WTC11 (cell line): ENCODE measurements at regions not wholly inside any gene's neighbourhood (a gene's known extent, or its start where the extent isn't known, plus 50 kb on each side); places are given as distances from the start of the nearest gene placed in this dataset.

Experiments
- ATAC-seq: fragments of 200-7000 bp; cut with Tn5 transposase; 2 replicates; pipeline ENCODE4 v1.10.0; 2021; ENCODE audit warnings: mild to moderate bottlenecking, moderate library complexity
- CTCF ChIA-PET: fragments of 300-600 bp; sonication (Branson Sonifier 250); formaldehyde crosslinking; loops from one replicate; lab custom pipeline; 2021; ENCODE audit warnings: antibody characterized with exemption; lab: Charles Lee
- POLR2A ChIA-PET: fragments of 350-600 bp; sonication (Branson Sonifier 250); formaldehyde crosslinking; loops from one replicate; lab custom pipeline; 2021; ENCODE audit warnings: antibody characterized with exemption; lab: Charles Lee
- DNase-seq: peaks from one replicate; pipeline ENCODE4 v3.0.0; 2021; ENCODE audit warnings: low spot score
- H3K27ac Mint-ChIP-seq: 2 replicates; pipeline ENCODE4 v1.8.0; 2021; ENCODE audit warnings: mixed read lengths
- H3K27me3 Mint-ChIP-seq: 2 replicates; pipeline ENCODE4 v1.8.0; 2021; ENCODE audit warnings: low read depth, mild to moderate bottlenecking, moderate library complexity, mixed read lengths
- H3K36me3 Mint-ChIP-seq: 2 replicates; pipeline ENCODE4 v1.8.0; 2021; ENCODE audit warnings: mixed read lengths
- H3K4me1 Mint-ChIP-seq: 2 replicates; pipeline ENCODE4 v1.8.0; 2022; ENCODE audit warnings: mixed read lengths
- H3K4me3 Mint-ChIP-seq: 2 replicates; pipeline ENCODE4 v1.8.0; 2021; ENCODE audit warnings: mild to moderate bottlenecking, moderate library complexity, mixed read lengths
- H3K9me3 Mint-ChIP-seq: 2 replicates; pipeline ENCODE4 v1.8.0; 2021; ENCODE audit warnings: mixed read lengths
- ATF1 ChIP-seq: sonication (generic); formaldehyde crosslinking; IDR thresholded peaks from 2 replicates; pipeline ENCODE4 v1.8.1; 2023; ENCODE audit warnings: mild to moderate bottlenecking, moderate library complexity, missing genetic modification reagents
- ATF2 ChIP-seq: sonication (generic); formaldehyde crosslinking; IDR thresholded peaks from 2 replicates; pipeline ENCODE4 v1.8.1; 2022; ENCODE audit warnings: low read depth, missing genetic modification reagents, borderline replicate concordance
- CREB1 ChIP-seq: sonication (generic); formaldehyde crosslinking; IDR thresholded peaks from 2 replicates; pipeline ENCODE4 v1.8.0; 2023; ENCODE audit warnings: mild to moderate bottlenecking, missing genetic modification reagents
- ELF4 ChIP-seq: sonication (generic); formaldehyde crosslinking; IDR thresholded peaks from 2 replicates; pipeline ENCODE4 v1.8.1; 2022; ENCODE audit warnings: low read depth, mild to moderate bottlenecking, moderate library complexity, missing genetic modification reagents
- FOXK1 ChIP-seq: sonication (generic); formaldehyde crosslinking; IDR thresholded peaks from 2 replicates; pipeline ENCODE4 v1.8.0; 2022; ENCODE audit warnings: mild to moderate bottlenecking, moderate library complexity, missing genetic modification reagents
- GABPB1 ChIP-seq: sonication (generic); formaldehyde crosslinking; IDR thresholded peaks from 2 replicates; pipeline ENCODE4 v1.8.1; 2023; ENCODE audit warnings: mild to moderate bottlenecking, missing genetic modification reagents
- GTF2I ChIP-seq: fragments of 250-450 bp; sonication (Bioruptor Pico); conservative IDR thresholded peaks from 2 replicates; pipeline ENCODE4 v1.4.0; 2021; ENCODE audit warnings: mild to moderate bottlenecking
- JAZF1 ChIP-seq: fragments of 250-450 bp; sonication (Bioruptor Pico); IDR thresholded peaks from 2 replicates; pipeline ENCODE4 v1.9.0; 2021; ENCODE audit warnings: moderate library complexity, mild to moderate bottlenecking, inconsistent platforms
- MYBL2 ChIP-seq: sonication (generic); formaldehyde crosslinking; IDR thresholded peaks from 2 replicates; pipeline ENCODE4 v1.8.1; 2023; ENCODE audit warnings: mild to moderate bottlenecking, moderate library complexity, missing genetic modification reagents
- NFATC4 ChIP-seq: fragments of 250-450 bp; sonication (Bioruptor Pico); IDR thresholded peaks from 2 replicates; pipeline ENCODE4 v1.9.0; 2021; ENCODE audit warnings: mild to moderate bottlenecking
- SP1 ChIP-seq: sonication (generic); formaldehyde crosslinking; conservative IDR thresholded peaks from 2 replicates; pipeline ENCODE4 v1.8.1; 2022; ENCODE audit warnings: missing genetic modification reagents
- USF2 ChIP-seq: sonication (generic); formaldehyde crosslinking; IDR thresholded peaks from 2 replicates; pipeline ENCODE4 v1.8.1; 2023; ENCODE audit warnings: mild to moderate bottlenecking, missing genetic modification reagents, moderate library complexity
- ZNF138 ChIP-seq: sonication (generic); formaldehyde crosslinking; conservative IDR thresholded peaks from 2 replicates; pipeline ENCODE4 v1.8.1; 2022; ENCODE audit warnings: mild to moderate bottlenecking, moderate library complexity, missing genetic modification reagents
- ZNF219 ChIP-seq: sonication (generic); formaldehyde crosslinking; IDR thresholded peaks from 2 replicates; pipeline ENCODE4 v1.8.0; 2023; ENCODE audit warnings: missing genetic modification reagents, mild to moderate bottlenecking, borderline replicate concordance
- ZNF232 ChIP-seq: sonication (generic); formaldehyde crosslinking; IDR thresholded peaks from 2 replicates; pipeline ENCODE4 v1.8.0; 2022; ENCODE audit warnings: mild to moderate bottlenecking, missing genetic modification reagents
- ZNF416 ChIP-seq: fragments of 250-450 bp; sonication (Bioruptor Pico); IDR thresholded peaks from 2 replicates; pipeline ENCODE4 v1.9.0; 2021; ENCODE audit warnings: mild to moderate bottlenecking, inconsistent platforms
- TF ChIP-seq, protein P1 (sequence below): sonication (generic); formaldehyde crosslinking; IDR thresholded peaks from 2 replicates; pipeline ENCODE4 v1.8.0; 2022; ENCODE audit warnings: mild to moderate bottlenecking, missing genetic modification reagents
- TF ChIP-seq, protein P2 (sequence below): fragments of 250-450 bp; sonication (Bioruptor Pico); IDR thresholded peaks from 2 replicates; pipeline ENCODE4 v1.9.0; 2021; ENCODE audit warnings: mild to moderate bottlenecking, borderline replicate concordance
- TF ChIP-seq, protein P3 (sequence below): sonication (generic); formaldehyde crosslinking; IDR thresholded peaks from 2 replicates; pipeline ENCODE4 v1.8.1; 2023; ENCODE audit warnings: mild to moderate bottlenecking, missing genetic modification reagents
- TF ChIP-seq, protein P4 (sequence below): sonication (generic); formaldehyde crosslinking; IDR thresholded peaks from 2 replicates; pipeline ENCODE4 v1.8.1; 2022; ENCODE audit warnings: low read depth, mild to moderate bottlenecking, moderate library complexity, missing genetic modification reagents, borderline replicate concordance
- TF ChIP-seq, protein P5 (sequence below): sonication (generic); formaldehyde crosslinking; conservative IDR thresholded peaks from 2 replicates; pipeline ENCODE4 v1.8.1; 2022; ENCODE audit warnings: mild to moderate bottlenecking, missing genetic modification reagents

DNA sequence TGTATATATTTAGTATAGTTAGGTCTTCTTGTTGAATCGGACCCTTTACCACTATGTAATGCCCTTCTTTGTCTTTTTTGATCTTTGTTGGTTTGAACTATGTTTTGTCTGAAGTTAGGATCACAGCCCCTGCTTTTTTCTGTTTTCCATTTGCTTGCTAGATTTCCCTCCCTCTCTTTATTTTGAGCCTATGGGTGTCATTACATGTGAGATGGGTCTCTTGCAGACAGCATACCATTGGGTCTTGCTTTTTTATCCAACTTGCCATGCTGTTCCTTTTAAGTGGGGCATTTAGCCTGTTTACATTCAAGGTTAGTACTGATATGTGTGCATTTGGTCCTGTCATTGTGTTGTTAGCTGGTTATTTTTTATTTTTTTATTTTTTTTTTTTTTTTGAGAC, 224.6 kb downstream of the INSC start:
- TF ChIP-seq GTF2I (no peak), FOXK1 (CRISPR knock-in tag) (no peak), ZNF219 (CRISPR knock-in tag) (no peak), SP1 (no peak), USF2 (no peak), GABPB1 (CRISPR knock-in tag) (no peak)
- TF ChIP-seq, protein P1, sequence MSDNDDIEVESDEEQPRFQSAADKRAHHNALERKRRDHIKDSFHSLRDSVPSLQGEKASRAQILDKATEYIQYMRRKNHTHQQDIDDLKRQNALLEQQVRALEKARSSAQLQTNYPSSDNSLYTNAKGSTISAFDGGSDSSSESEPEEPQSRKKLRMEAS (CRISPR knock-in tag): no peak
- Mint-ChIP-seq H3K4me3 (no peak overlapping the region), H3K36me3 (peaks cover 26% of the 10 kb centered on the region), H3K4me1 (peaks cover 30% of the 10 kb centered on the region), H3K9me3 (peaks cover 32% of the 10 kb centered on the region), H3K27ac (no peak overlapping the region), H3K27me3 (peaks cover 3% of the 10 kb centered on the region; the same call in 1 of the 2 replicates)
- no peak for DNase-seq
- ATAC-seq: no peak
- POLR2A ChIA-PET: no interaction called here
- CTCF ChIA-PET: no interaction called here

DNA sequence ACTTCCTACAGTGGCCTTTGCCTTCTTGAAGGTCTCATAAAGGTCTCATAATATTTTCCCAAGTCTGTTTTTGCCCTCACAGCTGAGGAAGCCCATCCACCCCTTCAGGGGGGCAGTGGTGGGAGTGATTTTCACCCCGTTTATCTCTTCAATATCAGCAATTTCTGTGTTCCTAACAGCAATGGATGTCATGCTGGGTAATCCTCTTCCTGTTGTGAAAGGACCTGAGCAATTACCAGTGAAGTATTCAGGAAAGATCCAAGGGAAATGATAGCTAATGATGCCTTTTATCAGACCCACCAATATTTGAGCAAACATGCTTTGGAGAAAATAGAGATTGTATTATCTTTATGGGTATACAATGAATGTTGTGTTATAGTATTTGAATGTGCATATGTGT, 226.9 kb downstream of the INSC start:
- H3K4me1 Mint-ChIP-seq: peaks cover 23% of the 10 kb centered on the region
- H3K9me3 Mint-ChIP-seq: peaks cover 32% of the 10 kb centered on the region
- peaks cover 3% of the 10 kb centered on the region; the same call in 1 of the 2 replicates for H3K27me3 Mint-ChIP-seq
- ATAC-seq (no peak), DNase-seq (no peak)
- ChIA-PET POLR2A (no interaction called here), CTCF (interaction anchor here (1.4 kb wide), 1 partner anchor 65 kb away, joined by 3 read pairs; no protein-coding TSS in a partner anchor)
- peaks cover 26% of the 10 kb centered on the region for H3K36me3 Mint-ChIP-seq
- no peak for TF ChIP-seq MYBL2 (CRISPR knock-in tag)
- TF ChIP-seq NFATC4 (CRISPR knock-in tag): no peak
- no peak for TF ChIP-seq ATF1 (CRISPR knock-in tag)
- TF ChIP-seq ZNF138 (CRISPR knock-in tag): no peak
- no peak for TF ChIP-seq ATF2 (CRISPR knock-in tag)
- TF ChIP-seq ZNF219 (CRISPR knock-in tag): no peak
- TF ChIP-seq, protein P2, sequence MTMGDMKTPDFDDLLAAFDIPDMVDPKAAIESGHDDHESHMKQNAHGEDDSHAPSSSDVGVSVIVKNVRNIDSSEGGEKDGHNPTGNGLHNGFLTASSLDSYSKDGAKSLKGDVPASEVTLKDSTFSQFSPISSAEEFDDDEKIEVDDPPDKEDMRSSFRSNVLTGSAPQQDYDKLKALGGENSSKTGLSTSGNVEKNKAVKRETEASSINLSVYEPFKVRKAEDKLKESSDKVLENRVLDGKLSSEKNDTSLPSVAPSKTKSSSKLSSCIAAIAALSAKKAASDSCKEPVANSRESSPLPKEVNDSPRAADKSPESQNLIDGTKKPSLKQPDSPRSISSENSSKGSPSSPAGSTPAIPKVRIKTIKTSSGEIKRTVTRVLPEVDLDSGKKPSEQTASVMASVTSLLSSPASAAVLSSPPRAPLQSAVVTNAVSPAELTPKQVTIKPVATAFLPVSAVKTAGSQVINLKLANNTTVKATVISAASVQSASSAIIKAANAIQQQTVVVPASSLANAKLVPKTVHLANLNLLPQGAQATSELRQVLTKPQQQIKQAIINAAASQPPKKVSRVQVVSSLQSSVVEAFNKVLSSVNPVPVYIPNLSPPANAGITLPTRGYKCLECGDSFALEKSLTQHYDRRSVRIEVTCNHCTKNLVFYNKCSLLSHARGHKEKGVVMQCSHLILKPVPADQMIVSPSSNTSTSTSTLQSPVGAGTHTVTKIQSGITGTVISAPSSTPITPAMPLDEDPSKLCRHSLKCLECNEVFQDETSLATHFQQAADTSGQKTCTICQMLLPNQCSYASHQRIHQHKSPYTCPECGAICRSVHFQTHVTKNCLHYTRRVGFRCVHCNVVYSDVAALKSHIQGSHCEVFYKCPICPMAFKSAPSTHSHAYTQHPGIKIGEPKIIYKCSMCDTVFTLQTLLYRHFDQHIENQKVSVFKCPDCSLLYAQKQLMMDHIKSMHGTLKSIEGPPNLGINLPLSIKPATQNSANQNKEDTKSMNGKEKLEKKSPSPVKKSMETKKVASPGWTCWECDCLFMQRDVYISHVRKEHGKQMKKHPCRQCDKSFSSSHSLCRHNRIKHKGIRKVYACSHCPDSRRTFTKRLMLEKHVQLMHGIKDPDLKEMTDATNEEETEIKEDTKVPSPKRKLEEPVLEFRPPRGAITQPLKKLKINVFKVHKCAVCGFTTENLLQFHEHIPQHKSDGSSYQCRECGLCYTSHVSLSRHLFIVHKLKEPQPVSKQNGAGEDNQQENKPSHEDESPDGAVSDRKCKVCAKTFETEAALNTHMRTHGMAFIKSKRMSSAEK (CRISPR knock-in tag): no peak
- H3K4me3 Mint-ChIP-seq: no peak overlapping the region
- H3K27ac Mint-ChIP-seq: no peak overlapping the region

- Mint-ChIP-seq H3K4me3 (no peak overlapping the region), H3K4me1 (peaks cover 19% of the 10 kb centered on the region), H3K36me3 (peaks cover 26% of the 10 kb centered on the region), H3K9me3 (peaks cover 32% of the 10 kb centered on the region), H3K27ac (no peak overlapping the region), H3K27me3 (peaks cover 3% of the 10 kb centered on the region; the same call in 1 of the 2 replicates)
- DNase-seq: no peak
- ChIA-PET CTCF (interaction anchor here (1.4 kb wide), 1 partner anchor 65 kb away, joined by 3 read pairs; no protein-coding TSS in a partner anchor), POLR2A (no interaction called here)
- TF ChIP-seq GABPB1 (CRISPR knock-in tag) (no peak), GTF2I (no peak), ZNF138 (CRISPR knock-in tag) (no peak), CREB1 (CRISPR knock-in tag) (no peak), ZNF219 (CRISPR knock-in tag) (no peak), MYBL2 (CRISPR knock-in tag) (no peak), ZNF232 (CRISPR knock-in tag) (no peak), JAZF1 (no peak), ZNF416 (no peak), ELF4 (CRISPR knock-in tag) (no peak)
- TF ChIP-seq, protein P3, sequence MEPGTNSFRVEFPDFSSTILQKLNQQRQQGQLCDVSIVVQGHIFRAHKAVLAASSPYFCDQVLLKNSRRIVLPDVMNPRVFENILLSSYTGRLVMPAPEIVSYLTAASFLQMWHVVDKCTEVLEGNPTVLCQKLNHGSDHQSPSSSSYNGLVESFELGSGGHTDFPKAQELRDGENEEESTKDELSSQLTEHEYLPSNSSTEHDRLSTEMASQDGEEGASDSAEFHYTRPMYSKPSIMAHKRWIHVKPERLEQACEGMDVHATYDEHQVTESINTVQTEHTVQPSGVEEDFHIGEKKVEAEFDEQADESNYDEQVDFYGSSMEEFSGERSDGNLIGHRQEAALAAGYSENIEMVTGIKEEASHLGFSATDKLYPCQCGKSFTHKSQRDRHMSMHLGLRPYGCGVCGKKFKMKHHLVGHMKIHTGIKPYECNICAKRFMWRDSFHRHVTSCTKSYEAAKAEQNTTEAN (CRISPR knock-in tag): no peak
- TF ChIP-seq, protein P4, sequence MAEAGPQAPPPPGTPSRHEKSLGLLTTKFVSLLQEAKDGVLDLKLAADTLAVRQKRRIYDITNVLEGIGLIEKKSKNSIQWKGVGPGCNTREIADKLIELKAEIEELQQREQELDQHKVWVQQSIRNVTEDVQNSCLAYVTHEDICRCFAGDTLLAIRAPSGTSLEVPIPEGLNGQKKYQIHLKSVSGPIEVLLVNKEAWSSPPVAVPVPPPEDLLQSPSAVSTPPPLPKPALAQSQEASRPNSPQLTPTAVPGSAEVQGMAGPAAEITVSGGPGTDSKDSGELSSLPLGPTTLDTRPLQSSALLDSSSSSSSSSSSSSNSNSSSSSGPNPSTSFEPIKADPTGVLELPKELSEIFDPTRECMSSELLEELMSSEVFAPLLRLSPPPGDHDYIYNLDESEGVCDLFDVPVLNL (CRISPR knock-in tag): no peak
- TF ChIP-seq, protein P5, sequence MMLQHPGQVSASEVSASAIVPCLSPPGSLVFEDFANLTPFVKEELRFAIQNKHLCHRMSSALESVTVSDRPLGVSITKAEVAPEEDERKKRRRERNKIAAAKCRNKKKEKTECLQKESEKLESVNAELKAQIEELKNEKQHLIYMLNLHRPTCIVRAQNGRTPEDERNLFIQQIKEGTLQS (CRISPR knock-in tag): no peak
- peak; percentile 71 for ATAC-seq
Observed at GRCh38 chr11:15342163-15342562, 227.4 kb downstream of the INSC start.
